HG03442 (cell line): ENCODE measurements at regions not wholly inside any gene's neighbourhood (a gene's known extent, or its start where the extent isn't known, plus 50 kb on each side); places are given as distances from the start of the nearest gene placed in this dataset.

Experiments
- ATAC-seq: cut with Tn5 transposase; IDR thresholded peaks from one replicate; pipeline ENCODE4 v1.9.1; 2021; ENCODE audit warnings: mild to moderate bottlenecking, moderate library complexity; ENCODE audit not compliant: unreplicated experiment

DNA sequence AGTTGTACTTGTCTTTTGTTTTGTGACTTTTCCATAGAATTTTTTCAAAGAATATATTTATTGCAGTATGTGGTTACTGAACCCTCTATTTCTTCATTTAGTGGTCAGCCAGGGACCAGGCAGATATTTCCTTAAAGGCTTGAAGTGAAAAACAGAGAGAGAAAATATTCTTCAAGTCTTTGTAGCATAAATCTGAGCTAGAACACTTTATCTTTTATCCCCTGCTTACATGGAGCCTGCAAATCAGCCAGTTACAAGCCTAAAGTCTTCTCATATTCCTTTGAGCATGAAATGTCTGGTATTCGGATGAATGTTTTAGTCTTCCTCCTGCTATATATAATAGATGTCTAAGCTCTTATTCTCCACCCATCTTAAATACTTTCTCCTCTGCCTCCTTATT lies 1557.5 kb upstream of the ACVR2A start:
- ATAC-seq = no peak

GRCh38 chr2:146278881-146279280 lies 1565.9 kb upstream of the ACVR2A start:
- ATAC-seq = no peak

GRCh38 chr2:146271131-146271831 lies 1573.5 kb upstream of the ACVR2A start:
- ATAC-seq = no peak

- ATAC-seq = no peak
Observed at GRCh38 chr2:146270618-146271017, 1574.2 kb upstream of the ACVR2A start.

GRCh38 chr2:146267093-146267492 lies 1577.7 kb upstream of the ACVR2A start:
- ATAC-seq = no peak

DNA sequence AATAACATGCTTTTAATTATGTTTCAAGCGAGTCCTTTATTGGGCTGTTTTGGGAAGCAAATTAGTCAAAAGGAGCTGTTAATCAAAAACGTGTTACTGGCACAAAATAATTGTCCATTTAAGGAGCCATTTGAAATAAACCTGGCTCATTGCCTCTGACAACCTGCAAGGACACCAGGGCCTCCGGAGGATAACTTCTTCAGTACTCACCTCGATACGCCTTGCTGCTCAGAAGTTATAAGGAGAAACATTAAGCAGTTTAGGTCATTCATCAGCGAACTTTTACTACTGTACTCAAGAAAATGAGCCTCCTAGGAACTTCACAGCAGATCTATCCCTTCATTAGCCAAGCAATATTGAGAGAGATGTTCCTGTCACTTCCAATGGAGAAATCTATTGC lies 1579.2 kb upstream of the ACVR2A start:
- ATAC-seq = no peak

GRCh38 chr2:146262606-146263005 lies 1582.2 kb upstream of the ACVR2A start:
- no peak for ATAC-seq

- no peak for ATAC-seq
Observed at GRCh38 chr2:146260551-146260950, 1584.3 kb upstream of the ACVR2A start.

DNA sequence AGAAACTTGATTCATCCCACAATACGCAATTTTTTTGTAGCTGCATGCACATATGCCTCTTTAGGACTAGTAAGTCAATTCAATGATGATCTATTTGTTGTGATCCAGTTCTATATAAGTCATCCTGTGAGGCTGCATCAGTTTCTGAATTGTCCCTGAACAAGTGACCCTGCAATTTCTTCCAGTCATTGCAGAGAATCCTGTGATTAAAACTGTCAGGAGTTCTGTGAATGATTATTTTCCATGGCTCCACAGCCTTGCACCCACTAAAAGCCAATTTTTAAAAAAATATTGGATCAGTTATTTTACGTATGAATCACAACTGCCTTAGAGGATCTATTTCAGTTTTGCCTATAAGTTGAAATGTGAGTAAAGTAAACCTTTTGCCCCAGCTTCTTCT lies 1585.0 kb upstream of the ACVR2A start:
- ATAC-seq = no peak

DNA sequence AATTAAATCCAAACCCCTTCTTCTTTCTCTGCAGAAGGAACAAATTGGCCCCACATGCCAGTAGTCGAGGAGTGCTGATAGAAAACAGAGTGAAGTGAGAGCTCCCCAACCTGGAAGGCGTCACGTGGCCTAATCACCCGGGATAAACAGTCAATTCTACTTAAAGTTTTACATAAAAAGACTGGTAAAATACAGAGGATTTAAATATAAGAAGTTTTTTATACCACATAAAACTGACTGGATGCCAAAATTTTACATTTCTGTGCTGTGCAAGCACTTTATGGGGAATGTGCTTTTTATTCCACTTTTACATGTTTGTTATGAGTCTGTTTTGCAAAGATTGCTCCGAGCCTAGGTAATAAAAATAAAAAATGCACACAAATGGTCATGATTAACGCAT lies 1586.8 kb upstream of the ACVR2A start:
- no peak for ATAC-seq

- no peak for ATAC-seq
Observed at GRCh38 chr2:146252119-146252518, 1592.7 kb upstream of the ACVR2A start.

DNA sequence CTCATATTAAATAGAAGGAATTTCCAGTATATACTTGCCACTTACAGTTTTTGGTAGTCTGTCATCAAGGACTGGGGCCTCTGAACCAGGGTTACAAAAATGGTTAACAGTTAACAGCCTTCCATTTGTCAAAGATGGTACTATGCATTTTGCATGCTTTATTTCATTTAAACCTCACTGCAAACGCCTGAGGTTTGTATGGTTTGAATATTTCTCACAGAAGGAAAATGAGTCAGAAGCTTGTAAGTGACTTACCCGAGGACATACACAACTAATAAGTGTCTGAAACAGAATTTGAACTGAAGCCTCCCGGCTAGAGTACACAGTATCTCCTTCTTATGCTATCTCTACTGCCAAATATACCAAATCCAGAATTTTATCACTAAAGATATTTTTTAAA lies 1593.5 kb upstream of the ACVR2A start:
- ATAC-seq = no peak

DNA sequence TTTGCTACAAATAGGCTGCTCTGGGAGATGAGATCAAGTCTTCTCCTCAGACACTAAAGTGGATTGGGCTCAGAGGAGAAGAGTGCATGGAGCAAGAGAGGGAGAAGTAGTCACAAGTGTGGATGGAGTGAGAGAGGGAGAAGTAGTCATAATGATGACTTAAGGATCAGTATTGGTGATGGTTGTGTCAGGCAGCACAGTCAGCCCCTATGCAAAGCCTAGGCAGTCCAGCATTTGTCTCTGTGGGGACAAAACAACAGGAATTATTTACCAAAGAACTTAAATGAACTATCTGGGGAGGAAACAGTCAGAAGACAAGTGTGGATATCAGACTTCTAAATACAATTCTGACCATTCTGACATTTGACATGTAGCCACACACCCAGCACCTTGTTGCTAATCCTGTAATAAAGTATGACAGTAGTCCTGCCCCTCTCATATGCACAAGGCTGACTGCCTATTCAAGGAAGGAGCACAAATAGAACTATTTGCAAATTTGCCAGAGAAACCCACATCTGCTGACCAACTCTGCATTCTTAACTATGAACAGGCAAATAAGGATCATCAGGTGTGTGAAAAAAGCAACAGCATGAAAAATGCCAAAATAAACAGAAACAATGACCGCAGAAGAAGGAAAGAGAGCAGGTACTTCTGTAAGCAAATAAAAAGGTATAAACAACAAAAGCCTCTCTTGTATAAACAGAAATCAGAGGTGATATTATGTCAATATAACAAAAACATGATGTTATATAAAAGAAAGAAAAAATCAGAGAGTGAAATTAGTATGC lies 1597.9 kb upstream of the ACVR2A start:
- no peak for ATAC-seq

- no peak for ATAC-seq
Observed at GRCh38 chr2:146246002-146246735, 1598.7 kb upstream of the ACVR2A start.

- ATAC-seq = no peak
Observed at GRCh38 chr2:146244830-146245229, 1600.0 kb upstream of the ACVR2A start.

- no peak for ATAC-seq
Observed at GRCh38 chr2:146244131-146244530, 1600.7 kb upstream of the ACVR2A start.

DNA sequence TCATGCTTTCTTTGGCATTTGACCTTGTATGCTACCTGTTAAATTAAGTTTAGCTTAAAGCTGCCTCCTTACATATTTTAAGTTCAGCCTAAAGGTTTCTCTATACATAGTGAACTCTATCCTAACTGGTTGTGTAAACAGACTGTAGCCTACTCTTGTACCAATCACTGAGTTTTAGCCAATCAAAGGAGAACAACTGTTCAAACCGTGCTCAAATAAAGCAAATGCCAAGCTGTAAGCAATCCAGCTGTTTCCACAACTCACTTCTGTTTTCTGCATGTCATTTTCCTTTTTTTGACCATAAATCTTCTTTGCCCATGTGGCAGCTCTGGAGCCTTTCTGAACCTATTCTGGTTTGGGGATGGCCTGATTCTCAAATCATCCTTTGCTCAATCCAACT lies 1603.8 kb upstream of the ACVR2A start:
- no peak for ATAC-seq

- no peak for ATAC-seq
Observed at GRCh38 chr2:146240391-146240790, 1604.4 kb upstream of the ACVR2A start.

GRCh38 chr2:146239392-146240135 lies 1605.3 kb upstream of the ACVR2A start:
- ATAC-seq = no peak

DNA sequence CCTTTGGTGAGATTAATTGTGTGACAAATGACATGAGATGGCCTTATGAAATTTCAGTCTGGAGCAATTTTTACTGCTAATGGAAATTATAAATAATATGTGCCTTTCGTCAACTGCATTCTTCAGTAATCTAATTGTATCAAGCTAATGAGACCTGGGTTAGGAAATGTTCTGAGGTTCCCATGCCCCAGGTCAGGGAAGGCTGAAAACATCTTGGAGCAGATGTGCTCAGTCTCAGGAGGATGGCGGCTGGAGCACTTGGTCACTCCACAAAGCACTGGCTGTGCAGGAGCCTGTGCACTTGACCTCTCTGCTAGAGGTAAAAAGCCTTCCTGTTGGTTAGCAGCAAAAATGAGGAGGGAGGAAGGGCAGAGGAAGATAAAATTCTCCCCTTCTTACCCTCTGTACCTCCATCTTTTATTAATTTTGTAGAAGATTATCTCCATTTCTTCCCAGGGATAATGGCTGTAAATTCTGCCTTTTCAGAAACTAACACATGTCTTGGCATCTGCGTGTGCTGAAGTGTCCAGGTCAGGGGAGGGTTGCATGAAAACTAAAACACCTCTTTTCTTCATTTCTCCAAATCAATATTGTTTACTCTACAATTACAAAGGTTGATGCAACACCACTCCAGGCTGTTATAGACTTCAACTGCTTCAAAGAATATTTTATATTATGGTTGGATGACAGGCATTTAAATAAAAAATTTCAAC lies 1606.4 kb upstream of the ACVR2A start:
- ATAC-seq = no peak
